ENCODE measurements at regions not wholly inside any gene's neighbourhood (a gene's known extent, or its start where the extent isn't known, plus 50 kb on each side); places are given as distances from the start of the nearest gene placed in this dataset.

DNA sequence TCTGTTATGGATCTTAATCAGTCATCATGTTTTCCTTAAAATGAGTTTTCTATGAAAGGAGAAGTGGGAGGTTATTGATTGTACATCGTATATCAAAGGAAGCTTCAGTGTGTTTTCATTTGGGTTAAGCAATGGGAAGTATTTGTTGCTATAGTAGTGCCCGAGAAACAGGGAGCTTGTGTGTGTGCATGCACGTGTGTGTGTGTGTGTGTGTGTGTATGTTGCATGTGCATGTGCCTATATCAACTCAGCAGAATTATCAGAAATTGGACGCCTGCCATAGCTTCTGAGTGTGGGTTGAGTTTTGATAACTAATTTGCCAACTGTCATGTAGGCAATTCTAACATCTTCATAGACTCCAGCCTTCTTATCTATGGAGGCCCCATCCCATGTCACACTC is 246.1 kb upstream of the CRY1 start:
- no peak overlapping the region for H3K27ac ChIP-seq (replicated peaks)
- no peaks in the 10 kb centered on the region for H3K27me3 ChIP-seq (ENCODE audit: insufficient read depth, poor library complexity, severe bottlenecking)
- no peak for DNase-seq (ENCODE audit: low read depth in 1 of 2, low spot score in 1 of 2)
- TF ChIP-seq GABPA (IDR thresholded peaks at IDR 0.05; ENCODE audit: low read depth) (no peak), CTCF (IDR thresholded peaks at IDR 0.05; ENCODE audit: insufficient read depth, low read length) (no peak), POLR2AphosphoS5 (IDR thresholded peaks at IDR 0.05; ENCODE audit: low read depth) (no peak), SPI1 (IDR thresholded peaks at IDR 0.05; ENCODE audit: borderline replicate concordance, low read depth) (no peak), REST (IDR thresholded peaks at IDR 0.05; ENCODE audit: insufficient replicate concordance, low read depth) (no peak)
- H3K4me3 ChIP-seq (replicated peaks; ENCODE audit: insufficient read depth, low read length): no peak overlapping the region

GRCh38 chr12:107339932-107340331 is 246.6 kb upstream of the CRY1 start:
- TF ChIP-seq GABPA (IDR thresholded peaks at IDR 0.05; ENCODE audit: low read depth) (no peak), REST (IDR thresholded peaks at IDR 0.05; ENCODE audit: insufficient replicate concordance, low read depth) (no peak), SPI1 (IDR thresholded peaks at IDR 0.05; ENCODE audit: borderline replicate concordance, low read depth) (no peak), CTCF (IDR thresholded peaks at IDR 0.05; ENCODE audit: insufficient read depth, low read length) (no peak), POLR2AphosphoS5 (IDR thresholded peaks at IDR 0.05; ENCODE audit: low read depth) (no peak)
- H3K27ac ChIP-seq (replicated peaks): no peak overlapping the region
- H3K27me3 ChIP-seq (ENCODE audit: insufficient read depth, poor library complexity, severe bottlenecking): no peaks in the 10 kb centered on the region
- DNase-seq (ENCODE audit: low read depth in 1 of 2, low spot score in 1 of 2): no peak
- no peak overlapping the region for H3K4me3 ChIP-seq (replicated peaks; ENCODE audit: insufficient read depth, low read length)

- Histone ChIP-seq H3K27ac (replicated peaks) (no peak overlapping the region), H3K4me3 (replicated peaks; ENCODE audit: insufficient read depth, low read length) (no peak overlapping the region), H3K27me3 (ENCODE audit: insufficient read depth, poor library complexity, severe bottlenecking) (no peaks in the 10 kb centered on the region)
- no peak for TF ChIP-seq GABPA (IDR thresholded peaks at IDR 0.05; ENCODE audit: low read depth)
- TF ChIP-seq POLR2AphosphoS5 (IDR thresholded peaks at IDR 0.05; ENCODE audit: low read depth): no peak
- TF ChIP-seq SPI1 (IDR thresholded peaks at IDR 0.05; ENCODE audit: borderline replicate concordance, low read depth): no peak
- TF ChIP-seq REST (IDR thresholded peaks at IDR 0.05; ENCODE audit: insufficient replicate concordance, low read depth): no peak
- TF ChIP-seq CTCF (IDR thresholded peaks at IDR 0.05; ENCODE audit: insufficient read depth, low read length): no peak
- no peak for DNase-seq (ENCODE audit: low read depth in 1 of 2, low spot score in 1 of 2)
These were observed 247.5 kb upstream of the CRY1 start for GRCh38 chr12:107340898-107341297.

Measured in HL-60 (cell line).